Motor neuron (in vitro differentiated cells): ENCODE measurements at regions not wholly inside any gene's neighbourhood (a gene's known extent, or its start where the extent isn't known, plus 50 kb on each side); places are given as distances from the start of the nearest gene placed in this dataset.
"Not testable (repeated sequence)": the region's sequence is repeated elsewhere in the genome, so short reads cannot be mapped to it uniquely, and the experiment has no call there.

Source experiments
- ATAC-seq, 8 experiments: fragments of 200-7000 bp; cut with Tn5 transposase; replicated peaks in 6 of 8; 2 replicates each; pipeline ENCODE4 v1.8.0; 2021; ENCODE audit warnings: mild to moderate bottlenecking in 8 of 8, moderate library complexity in 8 of 8
- H3K27ac ChIP-seq, 2 donors: fragments of 250-450 bp; sonication (Bioruptor Pico); 2 replicates each; pipeline ENCODE4 v1.9.0; 2021; ENCODE audit warnings: antibody characterized with exemption in 2 of 2, mild to moderate bottlenecking in 2 of 2, moderate library complexity in 1 of 2
- H3K4me1 ChIP-seq, 2 donors: fragments of 250-450 bp; sonication (Bioruptor Pico); replicated peaks in 1 of 2; 2 replicates each; pipeline ENCODE4 v1.6.1; 2021; ENCODE audit warnings: antibody characterized with exemption in 2 of 2, mild to moderate bottlenecking in 2 of 2, moderate library complexity in 1 of 2
- H3K4me3 ChIP-seq, 5 donors: fragments of 250-450 bp; sonication (Bioruptor Pico); 2 replicates each; pipeline ENCODE4 v1.9.0; 2021; ENCODE audit warnings: antibody characterized with exemption in 5 of 5, mild to moderate bottlenecking in 5 of 5, moderate library complexity in 4 of 5
- WGBS, 10 experiments: fragments of 450-650 bp; shearing (Covaris generic); methylation state at CpG; one replicate each; pipeline ENCODE4 v1.0.0; 2022; 5-methylcytosine and 5-hydroxymethylcytosine counted together
- in situ Hi-C, 9 experiments: fragments of 400-800 bp; cut with MboI; loops; one replicate each; pipeline ENCODE4 v1.15.0; 2021; ENCODE audit warnings: low sequenced_read_pairs in 9 of 9, low pct_unique_long_range_greater_than_20kb in 2 of 9; ENCODE audit not compliant: unreplicated experiment in 9 of 9

DNA sequence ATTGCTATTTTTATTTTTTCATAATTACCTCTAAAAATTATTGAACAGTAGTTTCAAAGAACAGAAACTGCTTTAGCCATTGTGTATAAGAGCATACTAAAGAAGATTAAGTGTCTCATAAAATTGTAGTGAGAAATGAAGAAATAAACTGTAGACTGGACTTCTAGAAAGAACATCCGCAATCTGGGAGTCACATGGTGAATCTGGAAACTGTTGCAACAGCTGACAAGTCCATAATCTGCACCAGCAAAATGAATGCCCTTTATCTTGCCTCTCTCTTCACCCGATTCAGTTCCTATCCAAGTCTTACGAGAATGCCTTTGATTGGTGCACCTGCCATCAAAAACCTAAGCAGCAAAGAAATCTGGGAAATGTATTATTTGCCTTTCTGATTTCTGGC lies 312.9 kb downstream of the NAF1 start:
- in situ Hi-C loops = no loop called here
- ATAC-seq = no peak

DNA sequence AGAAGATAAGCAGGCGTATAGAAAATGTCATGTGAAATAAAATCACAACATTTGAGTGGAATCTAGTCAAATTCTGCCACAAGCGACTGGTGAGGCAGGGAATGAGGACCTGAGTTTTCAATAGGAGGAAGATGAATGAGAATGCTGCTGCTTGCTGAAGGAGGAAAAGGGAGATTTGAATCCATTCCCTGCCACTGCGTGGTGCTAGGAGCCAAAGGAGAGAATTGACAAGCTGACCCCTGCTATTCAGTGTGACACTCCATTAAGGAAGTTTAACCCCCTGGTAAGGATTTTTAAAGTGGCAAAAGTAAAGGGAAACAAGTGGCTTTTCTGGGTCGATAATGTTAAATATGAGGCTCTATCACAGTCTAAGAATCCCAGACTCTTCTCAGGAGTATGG lies 314.0 kb downstream of the NAF1 start:
- in situ Hi-C loops = no loop called here
- 0 to 100% (median 80%) methylated on average over 1 to 4 of the region's 4 CpGs for WGBS, 10 experiments
- Histone ChIP-seq H3K27ac (no peak overlapping the region), H3K4me1 (no peaks in the 10 kb centered on the region), H3K4me3 (no peak overlapping the region)
- ATAC-seq = no peak

More for the DNA sequence above, 312.9 kb downstream of the NAF1 start:
- WGBS, 10 experiments = 0 to 100% (median 89%) methylated on average over 1 to 3 of the region's 3 CpGs
- Histone ChIP-seq H3K4me3 (no peak overlapping the region), H3K27ac (no peak overlapping the region), H3K4me1 (no peaks in the 10 kb centered on the region)

DNA sequence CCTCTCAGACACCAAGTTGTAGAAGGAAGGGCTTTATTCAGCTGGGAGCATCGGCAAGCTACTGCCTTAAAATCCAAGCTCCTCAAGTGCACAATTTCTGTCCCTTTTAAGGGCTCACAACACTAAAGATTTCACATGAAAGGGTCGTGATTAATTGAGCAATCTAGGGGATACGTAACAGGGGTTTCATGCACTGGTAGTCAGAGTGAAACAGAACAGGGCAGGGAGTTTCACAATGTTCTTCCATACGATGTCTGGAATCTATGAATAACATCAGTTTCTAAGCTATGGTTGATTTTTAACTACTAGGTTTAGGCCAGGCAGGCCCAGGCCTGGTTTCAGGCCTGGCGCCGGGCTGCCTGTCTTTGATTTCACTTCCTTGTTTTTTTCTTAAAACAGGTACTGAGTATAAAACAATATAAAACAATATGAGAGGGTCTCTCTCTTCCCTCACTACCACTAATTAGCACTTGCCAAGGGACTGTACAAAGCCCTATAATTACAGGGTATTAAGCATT lies 315.4 kb downstream of the NAF1 start:
- WGBS, 10 experiments = 27 to 90% (median 67%) methylated on average over 1 to 5 of the region's 6 CpGs; no CpG with 5 or more reads in 2 of the 10 experiments
- in situ Hi-C loops, H3K4me3 ChIP-seq, ATAC-seq, H3K27ac ChIP-seq, H3K4me1 ChIP-seq: not testable (repeated sequence)

DNA sequence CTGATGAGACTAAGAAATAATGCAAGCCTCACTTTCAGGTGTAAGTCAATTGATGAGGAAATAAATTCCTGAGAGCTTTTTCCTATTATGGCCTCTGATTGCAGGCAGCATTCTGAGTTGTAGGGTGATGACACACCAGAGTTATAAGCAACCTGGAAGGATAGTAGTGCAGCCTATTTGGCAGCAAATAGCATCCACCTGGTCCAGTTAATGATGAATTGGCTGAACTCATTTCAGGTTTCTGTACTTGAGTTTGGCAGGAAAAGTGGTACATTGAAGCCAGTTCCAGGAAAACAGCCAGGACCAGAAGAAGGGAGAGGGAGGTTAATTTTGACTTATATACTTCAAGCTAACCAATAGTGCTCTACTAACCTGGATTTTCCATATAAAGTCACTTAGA lies 316.8 kb downstream of the NAF1 start:
- H3K4me1 ChIP-seq = no peaks in the 10 kb centered on the region
- no peak overlapping the region for H3K4me3 ChIP-seq
- no peak overlapping the region for H3K27ac ChIP-seq
- in situ Hi-C loops = no loop called here
- ATAC-seq = no peak

DNA sequence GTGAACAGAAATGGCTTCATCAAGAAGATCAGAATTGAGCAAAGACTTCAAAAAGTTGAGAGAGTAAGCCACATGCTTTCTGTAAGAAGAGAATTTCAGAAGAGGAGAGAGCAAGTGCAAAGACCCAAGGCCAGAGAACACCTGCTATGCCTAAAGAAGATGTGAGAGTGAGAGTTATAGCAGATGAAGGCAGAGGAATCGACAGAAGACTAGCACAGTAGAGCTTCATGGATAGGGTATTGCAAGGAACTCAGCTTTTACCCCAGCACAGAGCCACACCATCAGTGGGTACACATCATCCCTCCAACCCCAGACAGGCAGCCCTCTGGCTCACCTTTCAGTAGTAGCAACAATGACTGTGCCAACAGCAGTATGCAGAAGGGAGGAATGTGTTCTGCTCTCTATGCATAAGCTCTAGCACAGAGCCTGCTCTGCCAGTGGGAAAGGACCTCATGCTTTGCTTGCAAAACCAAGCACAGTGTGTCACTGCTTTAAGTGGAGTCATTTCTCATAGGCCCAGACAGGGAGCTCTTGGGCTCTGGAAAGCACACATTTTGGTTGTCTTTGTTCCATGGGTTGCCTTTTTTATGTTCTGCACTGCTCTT lies 318.6 kb downstream of the NAF1 start:
- peak in 2 of 8 experiments; percentile 44 to 79 for ATAC-seq
- Histone ChIP-seq H3K4me3 (no peak overlapping the region), H3K27ac (no peak overlapping the region), H3K4me1 (no peaks in the 10 kb centered on the region)
- in situ Hi-C loops = no loop called here
- WGBS, 10 experiments = 20 to 100% (median 70%) methylated on average over 1 of the region's 1 CpG; no CpG with 5 or more reads in 6 of the 10 experiments

DNA sequence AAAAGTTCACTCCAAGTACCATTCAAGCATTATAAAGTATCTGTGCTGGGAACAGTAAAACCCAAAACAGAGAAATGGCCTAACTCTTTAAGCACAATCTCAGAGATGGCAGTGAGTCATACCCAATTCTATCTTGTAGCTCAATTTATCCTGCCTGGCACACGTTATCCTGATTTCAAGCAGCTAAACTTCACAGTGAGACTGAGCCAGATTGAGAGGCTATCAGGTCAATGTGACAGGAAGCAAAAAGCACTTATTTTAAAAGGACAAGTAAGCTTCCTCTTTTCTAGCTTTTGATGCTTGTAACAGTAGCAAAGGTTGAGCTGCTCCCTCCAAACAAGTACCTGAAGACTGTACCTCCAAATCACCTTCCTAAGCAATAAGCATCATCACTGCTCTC lies 324.9 kb downstream of the NAF1 start:
- H3K4me1 ChIP-seq = no peaks in the 10 kb centered on the region
- in situ Hi-C loops = no loop called here
- no peak overlapping the region for H3K27ac ChIP-seq
- ATAC-seq = peak in 1 of 8 experiments; percentile 25
- 0 to 100% (median 38%) methylated on average over 1 of the region's 1 CpG; no CpG with 5 or more reads in 4 of the 10 experiments for WGBS, 10 experiments
- H3K4me3 ChIP-seq = no peak overlapping the region

DNA sequence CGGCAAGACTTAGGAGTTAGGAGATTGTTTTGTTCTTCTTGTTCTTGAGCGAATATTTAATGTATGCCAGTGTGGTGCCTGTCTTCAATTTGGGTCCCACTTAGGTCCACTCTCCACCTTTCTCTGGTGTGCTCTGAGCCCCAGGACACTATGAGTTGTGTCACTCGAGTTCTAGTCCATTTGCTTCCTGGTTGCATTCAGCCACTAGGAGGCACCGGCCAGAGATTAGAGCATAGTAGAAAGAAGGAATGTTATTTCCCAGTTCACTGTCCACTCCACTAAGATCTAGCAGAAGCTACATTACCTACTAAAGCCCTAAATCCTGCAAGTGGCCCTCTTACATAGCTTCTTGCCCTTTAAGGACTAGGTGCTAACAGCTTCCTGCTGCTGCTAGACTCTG lies 326.9 kb downstream of the NAF1 start:
- no peak for ATAC-seq
- H3K4me1 ChIP-seq = no peaks in the 10 kb centered on the region
- no peak overlapping the region for H3K27ac ChIP-seq
- WGBS, 10 experiments = 11 to 100% (median 83%) methylated on average over 1 to 4 of the region's 4 CpGs
- H3K4me3 ChIP-seq = no peak overlapping the region
- in situ Hi-C loops = no loop called here

DNA sequence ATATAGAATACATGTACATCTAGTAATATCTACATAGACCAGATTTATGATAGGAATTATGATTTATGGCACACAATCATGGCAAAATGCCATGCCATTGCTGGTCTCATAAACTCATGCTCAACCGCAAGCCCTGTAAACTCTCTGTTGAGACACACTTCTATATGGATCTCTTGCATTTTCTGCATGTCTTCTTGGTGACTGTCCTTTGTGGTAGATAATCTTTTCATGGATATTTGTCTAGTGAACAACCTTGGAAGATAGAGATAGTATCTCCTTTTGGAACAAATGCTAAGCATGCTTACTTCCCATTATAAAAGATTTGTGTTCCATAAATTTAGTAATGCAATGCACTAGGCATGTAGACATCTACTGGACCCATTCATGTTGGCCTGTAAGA lies 328.0 kb downstream of the NAF1 start:
- no peak for ATAC-seq
- in situ Hi-C loops = no loop called here
- WGBS, 10 experiments = 40 to 100% (median 81%) methylated on average over 1 of the region's 1 CpG; no CpG with 5 or more reads in 6 of the 10 experiments
- Histone ChIP-seq H3K4me1 (no peaks in the 10 kb centered on the region), H3K27ac (no peak overlapping the region), H3K4me3 (no peak overlapping the region)

DNA sequence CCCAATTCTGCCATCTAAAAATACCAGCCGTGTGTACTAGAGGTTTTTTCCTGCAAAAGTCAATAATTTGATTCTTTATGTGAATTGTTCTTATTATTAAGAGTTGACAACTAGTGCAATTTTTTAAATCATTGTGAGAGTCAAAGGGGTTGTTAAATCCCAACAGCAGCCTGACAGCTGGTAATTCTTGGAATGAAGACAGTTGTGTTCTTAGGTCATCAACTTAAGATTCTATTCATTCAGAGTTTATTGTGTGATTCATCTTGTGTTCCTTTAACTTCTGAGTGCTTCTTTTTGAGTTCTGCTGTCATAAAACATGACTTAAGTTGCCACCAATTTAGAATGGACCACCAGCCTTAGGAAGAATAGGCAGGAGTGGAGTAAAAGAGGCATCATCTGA lies 329.0 kb downstream of the NAF1 start:
- no peak overlapping the region for H3K27ac ChIP-seq
- in situ Hi-C loops = no loop called here
- 0 to 80% (median 43%) methylated on average over 1 of the region's 1 CpG; no CpG with 5 or more reads in 5 of the 10 experiments for WGBS, 10 experiments
- ATAC-seq = no peak
- H3K4me3 ChIP-seq = no peak overlapping the region
- no peaks in the 10 kb centered on the region for H3K4me1 ChIP-seq

DNA sequence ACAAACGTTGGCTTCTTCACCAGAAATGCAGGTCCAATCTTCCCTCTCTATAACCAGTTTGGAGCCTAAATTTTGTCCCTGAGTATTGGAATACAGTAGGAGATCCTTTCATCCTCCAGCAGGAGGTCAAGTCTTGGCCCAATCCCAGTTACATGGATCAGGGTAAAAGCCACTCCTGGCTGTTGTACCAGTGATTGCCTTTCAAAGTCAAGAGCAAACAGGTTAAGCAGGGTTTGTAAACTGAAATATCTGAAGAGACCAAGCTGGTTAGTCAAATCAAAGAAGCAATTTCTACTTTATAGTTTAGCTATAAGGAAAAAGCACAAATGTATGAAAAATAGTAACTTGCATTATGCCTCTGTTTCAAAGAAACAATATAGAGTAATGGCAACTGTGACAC lies 329.4 kb downstream of the NAF1 start:
- in situ Hi-C loops = no loop called here
- no peak for ATAC-seq

DNA sequence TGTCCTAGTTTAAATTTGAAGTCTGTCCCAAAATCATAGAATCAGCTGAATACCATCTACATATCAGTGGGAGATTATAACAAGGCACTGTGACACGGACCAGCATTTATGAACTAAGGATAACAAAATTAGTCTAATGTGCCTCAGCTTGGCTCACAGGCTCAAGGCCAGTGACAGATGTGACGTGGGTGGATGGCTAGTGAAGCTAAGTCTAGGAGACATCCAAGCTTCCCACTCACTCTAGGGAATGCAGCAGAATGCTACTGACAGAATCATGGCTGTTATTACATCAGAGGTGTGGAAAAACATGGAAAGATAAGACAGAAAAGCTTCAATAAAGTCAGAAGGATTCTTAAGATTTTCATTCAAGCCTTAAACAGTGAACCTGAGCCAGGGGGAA lies 329.9 kb downstream of the NAF1 start:
- 0 to 100% (median 73%) methylated on average over 1 to 2 of the region's 2 CpGs; no CpG with 5 or more reads in 3 of the 10 experiments for WGBS, 10 experiments
- Histone ChIP-seq H3K27ac (no peak overlapping the region), H3K4me3 (no peak overlapping the region), H3K4me1 (no peaks in the 10 kb centered on the region)
- in situ Hi-C loops = no loop called here
- no peak for ATAC-seq

More for the DNA sequence above, 329.4 kb downstream of the NAF1 start:
- Histone ChIP-seq H3K4me1 (no peaks in the 10 kb centered on the region), H3K4me3 (no peak overlapping the region), H3K27ac (no peak overlapping the region)
- WGBS, 10 experiments = 0 to 92% (median 29%) methylated on average over 1 of the region's 1 CpG; no CpG with 5 or more reads in 3 of the 10 experiments

DNA sequence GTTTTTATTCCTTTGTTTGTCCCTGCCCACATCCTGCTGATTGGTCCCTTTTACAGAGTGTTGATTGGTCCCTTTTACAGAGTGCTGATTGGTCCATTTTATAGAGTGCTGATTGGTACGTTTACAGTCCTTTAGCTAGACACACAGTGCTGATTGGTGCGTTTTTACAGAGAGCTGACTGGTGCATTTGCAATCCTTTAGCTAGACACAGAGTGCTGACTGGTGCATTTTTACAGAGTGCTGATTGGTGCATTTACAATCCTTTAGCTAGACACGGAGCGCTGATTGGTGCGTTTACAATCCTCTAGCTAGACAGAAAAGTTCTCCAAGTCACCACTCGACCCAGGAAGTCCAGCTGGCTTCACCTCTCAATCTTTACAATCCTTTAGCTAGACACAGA lies 330.4 kb downstream of the NAF1 start:
- H3K27ac ChIP-seq, ATAC-seq, H3K4me1 ChIP-seq, in situ Hi-C loops, H3K4me3 ChIP-seq: not testable (repeated sequence)
- 8 to 95% (median 69%) methylated on average over 1 to 6 of the region's 6 CpGs; no CpG with 5 or more reads in 3 of the 10 experiments for WGBS, 10 experiments

DNA sequence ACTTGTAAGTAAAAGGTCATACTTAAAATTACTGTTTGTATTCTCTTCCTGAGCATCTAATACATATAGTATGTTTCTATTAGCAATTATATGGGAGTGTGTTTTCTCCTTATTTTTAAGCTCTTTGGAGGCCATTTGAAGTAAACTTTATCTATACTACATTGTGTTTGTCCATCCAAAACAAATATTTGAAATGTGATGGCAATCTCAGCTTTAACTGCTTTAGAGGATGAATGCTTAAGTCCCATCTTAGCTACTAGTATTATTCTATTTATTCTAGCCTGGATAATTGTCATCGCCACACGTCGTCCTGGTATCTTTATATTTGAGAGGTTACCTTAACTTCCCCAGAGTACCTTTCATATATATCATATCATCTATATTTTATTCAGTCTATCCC lies 335.8 kb downstream of the NAF1 start:
- no peak overlapping the region for H3K4me3 ChIP-seq
- ATAC-seq = no peak
- in situ Hi-C loops = no loop called here
- H3K4me1 ChIP-seq = peaks cover 0 to 5% of the 10 kb centered on the region in 2 donors
- H3K27ac ChIP-seq = no peak overlapping the region
- 0 to 97% (median 80%) methylated on average over 3 of the region's 3 CpGs; no CpG with 5 or more reads in 2 of the 10 experiments for WGBS, 10 experiments

DNA sequence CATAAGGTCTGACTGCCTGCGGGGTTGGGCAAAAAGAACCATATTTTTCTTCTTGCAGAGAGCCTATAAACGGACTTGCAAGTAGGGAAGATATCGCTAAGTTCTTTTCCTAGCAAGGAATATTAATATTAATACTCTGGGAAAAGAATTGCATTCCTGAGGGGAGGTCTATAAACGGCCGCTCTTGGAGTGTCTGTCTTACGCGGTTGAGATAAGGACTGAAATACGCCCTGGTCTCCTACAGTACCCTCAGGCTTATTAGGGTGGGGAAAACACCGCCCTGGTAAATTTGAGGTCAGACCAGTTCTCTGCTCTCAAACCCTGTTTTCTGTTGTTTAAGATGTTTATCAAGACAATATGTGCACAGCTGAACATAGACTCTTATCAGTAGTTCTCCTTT lies 349.3 kb downstream of the NAF1 start:
- ATAC-seq, in situ Hi-C loops, H3K27ac ChIP-seq, H3K4me1 ChIP-seq, H3K4me3 ChIP-seq: not testable (repeated sequence)
- WGBS, 10 experiments = 18 to 100% (median 80%) methylated on average over 1 to 9 of the region's 9 CpGs; no CpG with 5 or more reads in 1 of the 10 experiments
